OCI-LY1 (cell line): ENCODE measurements at regions not wholly inside any gene's neighbourhood (a gene's known extent, or its start where the extent isn't known, plus 50 kb on each side); places are given as distances from the start of the nearest gene placed in this dataset.

Source experiments
- H2AFZ ChIP-seq: fragments of 200-600 bp; sonication (generic), shearing (Covaris generic); 2 replicates; pipeline ENCODE4 v1.6.0; 2014; ENCODE audit warnings: antibody characterized with exemption, mild to moderate bottlenecking, low read length
- H3F3A ChIP-seq: fragments of 200-600 bp; sonication (generic), shearing (Covaris generic); 2 replicates; pipeline ENCODE4 v1.6.0; 2014; ENCODE audit warnings: mild to moderate bottlenecking, antibody characterized with exemption, low read length, moderate library complexity; ENCODE audit not compliant: insufficient read depth
- H3K27ac ChIP-seq: fragments of 200-600 bp; sonication (generic); 2 replicates; pipeline ENCODE4 v1.5.1; 2014; ENCODE audit warnings: low read length, mixed run types, mild to moderate bottlenecking, low read depth; ENCODE audit not compliant: poor library complexity, severe bottlenecking
- H3K27me3 ChIP-seq: fragments of 200-600 bp; sonication (generic); 2 replicates; pipeline ENCODE4 v1.6.0; 2014; ENCODE audit warnings: antibody characterized with exemption, mild to moderate bottlenecking, low read length, moderate library complexity; ENCODE audit not compliant: insufficient read depth
- H3K36me3 ChIP-seq: fragments of 200-600 bp; sonication (generic); 2 replicates; pipeline ENCODE4 v1.6.1; 2014; ENCODE audit warnings: mild to moderate bottlenecking, antibody characterized with exemption, low read length, moderate library complexity, mixed read lengths; ENCODE audit not compliant: insufficient read depth
- H3K4me1 ChIP-seq: fragments of 200-600 bp; sonication (generic); 2 replicates; pipeline ENCODE4 v1.5.1; 2014; ENCODE audit warnings: mild to moderate bottlenecking, low read length, moderate library complexity; ENCODE audit not compliant: insufficient read depth, severe bottlenecking
- H3K4me2 ChIP-seq: fragments of 200-600 bp; sonication (generic), shearing (Covaris generic); 2 replicates; pipeline ENCODE4 v1.6.1; 2014; ENCODE audit warnings: low read length
- H3K4me3 ChIP-seq: fragments of 200-600 bp; sonication (generic); 2 replicates; pipeline ENCODE4 v1.5.1; 2014; ENCODE audit warnings: low read length, low read depth, mild to moderate bottlenecking, mixed read lengths; ENCODE audit not compliant: poor library complexity, severe bottlenecking
- H3K79me2 ChIP-seq: fragments of 200-600 bp; shearing (Covaris generic); 2 replicates; pipeline ENCODE4 v1.6.1; 2016; ENCODE audit warnings: mixed run types, low read length, mixed read lengths; ENCODE audit not compliant: insufficient read depth
- H3K9ac ChIP-seq: fragments of 200-600 bp; sonication (generic), shearing (Covaris generic); 2 replicates; pipeline ENCODE4 v1.6.1; 2014; ENCODE audit warnings: mild to moderate bottlenecking, low read length, mixed read lengths
- H3K9me2 ChIP-seq: fragments of 200-600 bp; sonication (generic), shearing (Covaris generic); 2 replicates; pipeline ENCODE4 v1.6.1; 2014; ENCODE audit warnings: low read depth, mild to moderate bottlenecking, low read length, mixed read lengths
- H3K9me3 ChIP-seq: fragments of 200-600 bp; shearing (Covaris generic); 2 replicates; pipeline ENCODE4 v1.6.1; 2014; ENCODE audit warnings: low read length, mixed read lengths
- H4K20me1 ChIP-seq: fragments of 200-600 bp; sonication (generic), shearing (Covaris generic); 2 replicates; pipeline ENCODE4 v1.6.0; 2016; ENCODE audit warnings: mild to moderate bottlenecking, low read length; ENCODE audit not compliant: insufficient read depth
- CTCF ChIP-seq: fragments of 200-600 bp; sonication (generic), shearing (Covaris generic); IDR thresholded peaks from 2 replicates; pipeline ENCODE4 v1.5.1; 2017; ENCODE audit warnings: mild to moderate bottlenecking, antibody characterized with exemption, low read length, moderate library complexity, mixed read lengths
- EZH2 ChIP-seq: fragments of 200-600 bp; sonication (generic), shearing (Covaris generic); IDR thresholded peaks from 2 replicates; pipeline ENCODE4 v1.8.0; 2017; ENCODE audit warnings: borderline replicate concordance, mixed run types, mild to moderate bottlenecking, antibody characterized with exemption, low read length, moderate library complexity, mixed read lengths

- no peak overlapping the region for H3K4me2 ChIP-seq
- no peak overlapping the region for H2AFZ ChIP-seq
- no peaks in the 10 kb centered on the region for H3K9me2 ChIP-seq
- H4K20me1 ChIP-seq: no peaks in the 10 kb centered on the region
- H3K27me3 ChIP-seq: no peaks in the 10 kb centered on the region
- H3K4me3 ChIP-seq: no peak overlapping the region
- TF ChIP-seq CTCF (no peak), EZH2 (no peak)
- no peaks in the 10 kb centered on the region for H3K9me3 ChIP-seq
- H3K4me1 ChIP-seq: no peaks in the 10 kb centered on the region
- H3K79me2 ChIP-seq: no peaks in the 10 kb centered on the region
- H3K27ac ChIP-seq: no peak overlapping the region
- H3K36me3 ChIP-seq: no peaks in the 10 kb centered on the region
- H3F3A ChIP-seq: no peaks in the 10 kb centered on the region
- no peak overlapping the region for H3K9ac ChIP-seq
Measured at GRCh38 chr15:93324186-93324975, 235.4 kb upstream of the RGMA start.

GRCh38 chr15:93321881-93322282 is 232.9 kb upstream of the RGMA start:
- H3F3A ChIP-seq: no peaks in the 10 kb centered on the region
- H2AFZ ChIP-seq: no peak overlapping the region
- no peak overlapping the region for H3K27ac ChIP-seq
- H3K9me3 ChIP-seq: no peaks in the 10 kb centered on the region
- no peaks in the 10 kb centered on the region for H3K9me2 ChIP-seq
- H3K79me2 ChIP-seq: no peaks in the 10 kb centered on the region
- no peak overlapping the region for H3K4me2 ChIP-seq
- no peak overlapping the region for H3K9ac ChIP-seq
- no peaks in the 10 kb centered on the region for H3K27me3 ChIP-seq
- no peaks in the 10 kb centered on the region for H3K4me1 ChIP-seq
- H4K20me1 ChIP-seq: no peaks in the 10 kb centered on the region
- TF ChIP-seq CTCF (no peak), EZH2 (no peak)
- H3K36me3 ChIP-seq: no peaks in the 10 kb centered on the region
- H3K4me3 ChIP-seq: no peak overlapping the region

GRCh38 chr15:93319121-93319814 is 230.3 kb upstream of the RGMA start:
- Histone ChIP-seq H3F3A (no peaks in the 10 kb centered on the region), H3K9me3 (no peaks in the 10 kb centered on the region), H3K79me2 (no peaks in the 10 kb centered on the region), H3K9ac (no peak overlapping the region), H3K4me3 (no peak overlapping the region), H2AFZ (no peak overlapping the region), H3K9me2 (no peaks in the 10 kb centered on the region), H3K4me1 (no peaks in the 10 kb centered on the region), H3K27ac (no peak overlapping the region), H3K4me2 (no peak overlapping the region), H4K20me1 (no peaks in the 10 kb centered on the region), H3K36me3 (no peaks in the 10 kb centered on the region), H3K27me3 (no peaks in the 10 kb centered on the region; the same call in 1 of the 2 replicates)
- TF ChIP-seq EZH2 (no peak), CTCF (no peak)
